H1 (cell line): ENCODE measurements at regions not wholly inside any gene's neighbourhood (a gene's known extent, or its start where the extent isn't known, plus 50 kb on each side); places are given as distances from the start of the nearest gene placed in this dataset.

Source experiments
- CTCF ChIA-PET: fragments of 300-600 bp; sonication (Branson Sonifier 250); formaldehyde crosslinking; loops from one replicate; lab custom pipeline; 2021; ENCODE audit not compliant: partially characterized antibody; lab: Charles Lee
- POLR2A ChIA-PET: fragments of 300-600 bp; sonication (Branson Sonifier 250); formaldehyde crosslinking; loops from one replicate; lab custom pipeline; 2021; ENCODE audit warnings: inconsistent platforms; ENCODE audit not compliant: partially characterized antibody; lab: Charles Lee
- DNase-seq, 2 experiments: peaks; one replicate each; pipeline versions ENCODE4 v3.0.0 to v3.0.0-alpha.2; 2010 to 2022; ENCODE audit warnings: low spot score in 2 of 2, low read depth in 1 of 2, mixed read lengths in 1 of 2
- FAIRE-seq: peaks from 2 replicates; lab custom pipeline; 2011; peaks lifted over from hg19 to GRCh38; lab: Jason Lieb, UNC
- H2AFZ ChIP-seq: 2 replicates; pipeline ENCODE4 v1.8.1; 2012; ENCODE audit warnings: low read length, inconsistent platforms
- H2AK5ac ChIP-seq: 2 replicates; pipeline ENCODE4 v1.6.1; 2013; ENCODE audit warnings: low read depth, low read length
- H2BK120ac ChIP-seq: replicated peaks from 2 replicates; pipeline ENCODE3; 2013; ENCODE audit warnings: low read depth, low read length, inconsistent platforms
- H2BK12ac ChIP-seq: 2 replicates; pipeline ENCODE4 v1.6.1; 2013; ENCODE audit warnings: low read depth, low read length
- H2BK15ac ChIP-seq: 2 replicates; pipeline ENCODE4 v1.6.1; 2013; ENCODE audit warnings: low read length
- H2BK20ac ChIP-seq: 2 replicates; pipeline ENCODE4 v1.6.1; 2013; ENCODE audit warnings: low read length
- H2BK5ac ChIP-seq: 2 replicates; pipeline ENCODE4 v1.6.1; 2013; ENCODE audit warnings: low read depth, low read length
- H3K14ac ChIP-seq: 2 replicates; pipeline ENCODE4 v1.6.1; 2013; ENCODE audit warnings: inconsistent platforms; ENCODE audit not compliant: insufficient read length
- H3K18ac ChIP-seq: 2 replicates; pipeline ENCODE4 v1.6.1; 2013; ENCODE audit warnings: low read length; ENCODE audit errors: extremely low read depth
- H3K23ac ChIP-seq: 2 replicates; pipeline ENCODE4 v1.6.1; 2013; ENCODE audit warnings: inconsistent platforms; ENCODE audit not compliant: insufficient read length
- H3K23me2 ChIP-seq: 2 replicates; pipeline ENCODE4 v1.6.1; 2013; ENCODE audit warnings: low read depth, low read length
- H3K27ac ChIP-seq: 2 replicates; pipeline ENCODE4 v1.6.1; 2011; ENCODE audit warnings: low read depth, low read length, inconsistent platforms
- H3K27me3 ChIP-seq, 4 experiments: replicated peaks in 1 of 4; 1 replicate in 1 of 4; 2 replicates in 3 of 4; pipeline versions ENCODE4 v1.6.1 to v1.8.1; 2011 to 2013; ENCODE audit warnings: low read length in 3 of 4, mild to moderate bottlenecking in 3 of 4, inconsistent platforms in 2 of 4, mixed read lengths in 2 of 4, moderate library complexity in 1 of 4; ENCODE audit not compliant: control insufficient read depth in 3 of 4, insufficient read depth in 3 of 4; ENCODE audit errors: extremely low read depth in 1 of 4
- H3K36me3 ChIP-seq, 4 experiments: 2 replicates each; pipeline versions ENCODE4 v1.6.1 to v1.8.1; 2011 to 2013; ENCODE audit warnings: mild to moderate bottlenecking in 4 of 4, low read length in 3 of 4, moderate library complexity in 2 of 4, control low read depth in 1 of 4, inconsistent platforms in 1 of 4; ENCODE audit not compliant: insufficient read depth in 4 of 4, control insufficient read depth in 2 of 4
- H3K4ac ChIP-seq: replicated peaks from 2 replicates; pipeline ENCODE3; 2013; ENCODE audit warnings: low read length, low read depth, mixed read lengths, inconsistent platforms; ENCODE audit not compliant: insufficient read length
- H3K4me1 ChIP-seq, 4 experiments: replicated peaks in 1 of 4; 1 replicate in 1 of 4; 2 replicates in 3 of 4; pipeline versions ENCODE4 v1.6.1 to v1.8.1; 2011 to 2013; ENCODE audit warnings: low read length in 3 of 4, inconsistent platforms in 2 of 4, mixed read lengths in 1 of 4; ENCODE audit not compliant: insufficient read depth in 4 of 4, control insufficient read depth in 3 of 4
- H3K4me2 ChIP-seq, 2 experiments: 2 replicates each; pipeline versions ENCODE4 v1.6.1 to v1.8.1; 2011 to 2013; ENCODE audit warnings: low read depth in 2 of 2, low read length in 2 of 2, control low read depth in 1 of 2, inconsistent platforms in 1 of 2, mild to moderate bottlenecking in 1 of 2; ENCODE audit not compliant: insufficient read depth in 1 of 2
- H3K4me3 ChIP-seq, 4 experiments: fragments of 200-600, 300-600 bp in 1 of 4; sonication (generic), shearing (Covaris generic), sonication (Bioruptor Twin) in 1 of 4; 2 replicates each; pipeline versions ENCODE4 v1.5.1 to v1.8.1; 2011 to 2016; ENCODE audit warnings: low read length in 4 of 4, low read depth in 3 of 4, control low read depth in 2 of 4, inconsistent platforms in 2 of 4, mild to moderate bottlenecking in 2 of 4, mixed read lengths in 1 of 4, moderate library complexity in 1 of 4; ENCODE audit not compliant: insufficient read depth in 2 of 4; ENCODE audit errors: extremely low read depth in 1 of 4
- H3K56ac ChIP-seq: replicated peaks from 2 replicates; pipeline ENCODE3; 2013; ENCODE audit warnings: low read depth, mild to moderate bottlenecking, mixed read lengths, low read length, inconsistent platforms; ENCODE audit not compliant: insufficient read length
- H3K79me1 ChIP-seq: 2 replicates; pipeline ENCODE4 v1.6.1; 2013; ENCODE audit warnings: low read depth, low read length, control low read depth
- H3K79me2 ChIP-seq, 2 experiments: 2 replicates each; pipeline versions ENCODE4 v1.6.1 to v1.8.1; 2012 to 2013; ENCODE audit warnings: low read length in 2 of 2, mild to moderate bottlenecking in 2 of 2, inconsistent platforms in 1 of 2; ENCODE audit not compliant: insufficient read depth in 2 of 2, control insufficient read depth in 1 of 2
- H3K9ac ChIP-seq, 4 experiments: replicated peaks in 1 of 4; 1 replicate in 1 of 4; 2 replicates in 3 of 4; pipeline versions ENCODE4 v1.6.1 to v1.8.1; 2011 to 2013; ENCODE audit warnings: low read depth in 3 of 4, low read length in 3 of 4, control low read depth in 2 of 4, mild to moderate bottlenecking in 2 of 4, moderate library complexity in 2 of 4, inconsistent platforms in 1 of 4; ENCODE audit errors: extremely low read depth in 1 of 4
- H3K9me3 ChIP-seq, 2 experiments: 2 replicates each; pipeline versions ENCODE4 v1.6.1 to v1.8.1; 2012 to 2013; ENCODE audit warnings: mild to moderate bottlenecking in 2 of 2, moderate library complexity in 2 of 2, control low read depth in 1 of 2, inconsistent platforms in 1 of 2, low read depth in 1 of 2, low read length in 1 of 2, mixed read lengths in 1 of 2; ENCODE audit not compliant: insufficient read depth in 2 of 2
- H4K20me1 ChIP-seq, 2 experiments: replicated peaks in 1 of 2; 2 replicates each; pipeline versions ENCODE3 to v1.8.1; 2011 to 2013; ENCODE audit warnings: inconsistent platforms in 2 of 2, low read length in 2 of 2, mild to moderate bottlenecking in 1 of 2; ENCODE audit not compliant: insufficient read depth in 2 of 2, control insufficient read depth in 1 of 2
- H4K5ac ChIP-seq: 2 replicates; pipeline ENCODE4 v1.6.1; 2013; ENCODE audit warnings: low read length, low read depth, mixed read lengths, inconsistent platforms; ENCODE audit not compliant: insufficient read length
- H4K8ac ChIP-seq: 2 replicates; pipeline ENCODE4 v1.8.0; 2013; ENCODE audit warnings: mild to moderate bottlenecking, moderate library complexity, low read length, inconsistent platforms; ENCODE audit not compliant: insufficient read depth; ENCODE audit errors: extremely low read depth
- H4K91ac ChIP-seq: replicated peaks from 2 replicates; pipeline ENCODE3; 2013; ENCODE audit warnings: low read length, mixed read lengths, inconsistent platforms; ENCODE audit not compliant: insufficient read length
- BACH1 ChIP-seq: IDR thresholded peaks from 2 replicates; pipeline ENCODE4 v1.6.1; 2012; ENCODE audit warnings: low read length, improper control_type of control experiment
- BCL11A ChIP-seq, 2 experiments: IDR thresholded peaks; one replicate each; pipeline ENCODE4 v1.6.1; 2011; ENCODE audit warnings: low read depth in 2 of 2, low read length in 2 of 2, mild to moderate bottlenecking in 2 of 2
- CBX5 ChIP-seq: fragments of 300-800, 300-1000 bp; sonication (generic); IDR thresholded peaks from 2 replicates; pipeline ENCODE4 v1.7.1; 2016; ENCODE audit warnings: antibody characterized with exemption, low read length, low read depth
- CBX8 ChIP-seq: fragments of 300-800, 300-1000 bp; sonication (generic); IDR thresholded peaks from 2 replicates; pipeline ENCODE4 v1.7.1; 2016; ENCODE audit warnings: low read depth, low read length, borderline replicate concordance
- HDAC6 ChIP-seq: IDR thresholded peaks from one replicate; pipeline ENCODE4 v1.7.1; 2012; ENCODE audit warnings: low read depth, mild to moderate bottlenecking, inconsistent platforms, low read length, moderate library complexity
- JUN ChIP-seq: IDR thresholded peaks from 2 replicates; pipeline ENCODE4 v1.6.1; 2011; ENCODE audit warnings: low read depth, mild to moderate bottlenecking, improper control_type of control experiment, low read length
- KDM1A ChIP-seq: fragments of 200-600, 300-600 bp; sonication (generic); IDR thresholded peaks from 2 replicates; pipeline ENCODE4 v1.7.1; 2016; ENCODE audit warnings: mild to moderate bottlenecking, low read length, borderline replicate concordance
- KDM5A ChIP-seq: fragments of 200-600 bp; IDR thresholded peaks from 2 replicates; pipeline ENCODE4 v1.7.1; 2012; ENCODE audit warnings: mild to moderate bottlenecking, low read length, inconsistent platforms, mixed read lengths
- NANOG ChIP-seq: IDR thresholded peaks from 2 replicates; pipeline ENCODE4 v1.6.1; 2011; ENCODE audit warnings: low read length, low read depth, mild to moderate bottlenecking, inconsistent platforms; ENCODE audit not compliant: insufficient read depth, poor library complexity, severe bottlenecking
- SAP30 ChIP-seq: fragments of 300-600 bp; sonication (generic); IDR thresholded peaks from 2 replicates; pipeline ENCODE4 v1.7.1; 2012; ENCODE audit warnings: low read length, moderate library complexity, mild to moderate bottlenecking, inconsistent platforms; ENCODE audit not compliant: insufficient read depth, insufficient replicate concordance
- SIN3A ChIP-seq, 2 experiments: IDR thresholded peaks in 1 of 2; conservative IDR thresholded peaks in 1 of 2; 2 replicates each; pipeline ENCODE4 v1.6.1; 2011 to 2012; ENCODE audit warnings: low read length in 2 of 2, improper control_type of control experiment in 1 of 2, low read depth in 1 of 2, mild to moderate bottlenecking in 1 of 2
- SIRT6 ChIP-seq: IDR thresholded peaks from one replicate; pipeline ENCODE4 v1.7.1; 2012; ENCODE audit warnings: low read length, inconsistent platforms
- SRF ChIP-seq: IDR thresholded peaks from 2 replicates; pipeline ENCODE4 v1.6.1; 2011; ENCODE audit warnings: mild to moderate bottlenecking, low read depth, low read length, moderate library complexity
- SUZ12 ChIP-seq: fragments of 200-600 bp; sonication (generic); IDR thresholded peaks from 2 replicates; pipeline ENCODE4 v1.6.1; 2012; ENCODE audit warnings: mild to moderate bottlenecking, inconsistent platforms, low read length, moderate library complexity, mixed read lengths
- TAF7 ChIP-seq: optimal IDR thresholded peaks from 2 replicates; pipeline ENCODE3; 2011; ENCODE audit warnings: low read depth, mild to moderate bottlenecking, inconsistent platforms, low read length, moderate library complexity, borderline replicate concordance
- TCF12 ChIP-seq: IDR thresholded peaks from 2 replicates; pipeline ENCODE4 v1.6.1; 2011; ENCODE audit warnings: low read depth, mild to moderate bottlenecking, low read length
- YY1 ChIP-seq: IDR thresholded peaks from 2 replicates; pipeline ENCODE4 v1.6.1; 2011; ENCODE audit warnings: low read depth, mild to moderate bottlenecking, low read length

DNA sequence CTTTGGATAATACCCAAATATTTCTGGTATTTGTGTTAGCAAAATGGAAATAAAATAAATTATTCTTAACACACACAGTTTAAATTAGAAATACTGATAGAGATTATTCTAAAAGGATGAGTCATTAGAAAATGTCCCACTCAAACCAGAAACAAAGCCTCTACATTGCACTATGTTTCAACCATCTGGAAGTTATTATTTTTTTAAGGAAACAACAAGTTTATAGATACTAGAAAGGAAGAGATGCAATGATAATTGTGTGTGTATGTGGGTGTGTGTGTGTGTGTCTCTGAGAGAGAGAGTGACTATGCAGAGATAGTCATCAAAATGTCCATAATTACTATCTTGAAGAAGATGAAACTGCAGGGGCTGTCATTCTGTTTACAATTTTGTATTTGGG is 1340.5 kb downstream of the ROBO1 start:
- POLR2A ChIA-PET, result no interaction called here
- no peak overlapping the region for H2AK5ac ChIP-seq
- no peaks in the 10 kb centered on the region for H3K27me3 ChIP-seq
- CTCF ChIA-PET, result no interaction called here
- H2AFZ ChIP-seq, result no peak overlapping the region
- no peaks in the 10 kb centered on the region for H3K4me1 ChIP-seq
- H4K20me1 ChIP-seq, result no peaks in the 10 kb centered on the region
- no peak overlapping the region for H3K56ac ChIP-seq
- H4K91ac ChIP-seq, result no peak overlapping the region
- H3K36me3 ChIP-seq, result 0 out of 8 replicates have a peak, but pooled peaks cover 0 to 4% (median 0%) of the 10 kb centered on the region in 4 experiments
- no peak overlapping the region for H3K4ac ChIP-seq
- no peak overlapping the region for H3K23ac ChIP-seq
- no peak overlapping the region for H3K4me3 ChIP-seq
- H2BK15ac ChIP-seq, result no peak overlapping the region
- no peak overlapping the region for H2BK12ac ChIP-seq
- no peak overlapping the region for H2BK20ac ChIP-seq
- no peak overlapping the region for H2BK5ac ChIP-seq
- no peak overlapping the region for H3K27ac ChIP-seq
- no peak overlapping the region for H4K8ac ChIP-seq
- no peak overlapping the region for H3K18ac ChIP-seq
- no peak overlapping the region for H3K4me2 ChIP-seq
- FAIRE-seq (no peak), DNase-seq (no peak)
- H3K79me2 ChIP-seq, result no peaks in the 10 kb centered on the region
- peaks cover 0 to 4% of the 10 kb centered on the region in 2 experiments; a peak in 1 of 4 replicates for H3K9me3 ChIP-seq
- H3K79me1 ChIP-seq, result no peaks in the 10 kb centered on the region
- no peak overlapping the region for H3K9ac ChIP-seq
- H4K5ac ChIP-seq, result no peak overlapping the region
- no peak overlapping the region for H3K14ac ChIP-seq
- H3K23me2 ChIP-seq, result no peaks in the 10 kb centered on the region
- no peak overlapping the region for H2BK120ac ChIP-seq
- no peak for TF ChIP-seq HDAC6
- no peak for TF ChIP-seq SUZ12
- no peak for TF ChIP-seq SIRT6
- no peak for TF ChIP-seq JUN
- no peak for TF ChIP-seq KDM5A
- no peak for TF ChIP-seq KDM1A
- TF ChIP-seq BACH1, result no peak
- TF ChIP-seq YY1, result no peak
- no peak for TF ChIP-seq TCF12
- no peak for TF ChIP-seq SIN3A (conservative IDR thresholded peaks at IDR 0.05 in 1 of 2, IDR thresholded peaks at IDR 0.05 in 1 of 2; ENCODE audit: low read depth in 1 of 2, low read length in 2 of 2)
- no peak for TF ChIP-seq CBX5
- no peak for TF ChIP-seq TAF7
- no peak for TF ChIP-seq BCL11A (IDR thresholded peaks at IDR 0.05; ENCODE audit: low read depth in 2 of 2, low read length in 2 of 2)
- no peak for TF ChIP-seq SRF
- TF ChIP-seq CBX8, result no peak
- TF ChIP-seq SAP30, result no peak
- TF ChIP-seq NANOG, result no peak
